ENCODE measurements at regions not wholly inside any gene's neighbourhood (a gene's known extent, or its start where the extent isn't known, plus 50 kb on each side); places are given as distances from the start of the nearest gene placed in this dataset.

DNA sequence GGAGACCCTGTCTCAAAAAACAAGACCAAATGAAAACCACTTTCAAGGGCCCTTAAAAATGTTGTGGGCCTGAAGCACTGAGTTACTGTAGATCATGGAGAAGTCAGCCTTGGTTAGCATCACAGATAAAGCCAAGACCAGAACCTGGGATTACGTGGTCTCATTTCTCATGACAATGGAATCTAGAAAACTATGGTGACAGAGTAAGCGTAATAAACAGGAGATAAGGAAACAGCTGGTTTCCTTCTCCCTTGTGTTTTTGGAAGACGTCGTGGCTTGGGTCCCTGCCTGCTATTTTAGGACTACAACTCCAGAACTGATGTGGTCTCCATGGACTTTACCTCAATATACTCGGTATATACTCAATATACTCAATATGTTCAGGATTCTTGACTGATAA lies 180.7 kb upstream of the ZFHX3 start:
- no peak overlapping the region for H3K56ac ChIP-seq (replicated peaks; ENCODE audit: insufficient read length, low read depth, low read length)
- H2AFZ ChIP-seq (ENCODE audit: low read length) = no peak overlapping the region
- no peak overlapping the region for H2BK15ac ChIP-seq (ENCODE audit: low read length)
- H3K79me1 ChIP-seq (ENCODE audit: low read depth, low read length) = no peaks in the 10 kb centered on the region
- ChIA-PET CTCF (ENCODE audit: partially characterized antibody) (interaction anchor here (0.6 kb wide), 1 partner anchor 303 kb away, joined by 6 read pairs; no protein-coding TSS in a partner anchor), POLR2A (ENCODE audit: partially characterized antibody) (no interaction called here)
- H2BK5ac ChIP-seq (ENCODE audit: low read depth, low read length) = no peak overlapping the region
- no peak overlapping the region for H3K4me3 ChIP-seq (ENCODE audit: extremely low read depth in 1 of 4, insufficient read depth in 2 of 4, low read depth in 3 of 4, low read length in 4 of 4)
- H2BK20ac ChIP-seq (ENCODE audit: low read length) = no peak overlapping the region
- H3K4me1 ChIP-seq (replicated peaks in 1 of 4; ENCODE audit: control insufficient read depth in 3 of 4, insufficient read depth in 4 of 4, low read length in 3 of 4) = 0 out of 7 replicates have a peak, but pooled peaks cover 0 to 2% (median 0%) of the 10 kb centered on the region in 4 experiments
- H3K18ac ChIP-seq (ENCODE audit: extremely low read depth, low read length) = no peak overlapping the region
- DNase-seq (ENCODE audit: low read depth in 1 of 2, low spot score in 2 of 2) (no peak), FAIRE-seq (no peak)
- H3K4ac ChIP-seq (replicated peaks; ENCODE audit: insufficient read length, low read depth, low read length) = no peak overlapping the region
- no peak overlapping the region for H3K14ac ChIP-seq (ENCODE audit: insufficient read length)
- H2AK5ac ChIP-seq (ENCODE audit: low read depth, low read length) = no peak overlapping the region
- 90% methylated on average over 5 of the region's 5 CpGs; no CpG with 5 or more reads in 1 of the 2 experiments for WGBS, 2 experiments (ENCODE audit: extremely low coverage in 1 of 2, insufficient coverage in 1 of 2, insufficient read length in 1 of 2, insufficient replicate concordance in 2 of 2, low coverage in 1 of 2, low lambda C conversion rate in 2 of 2, missing lambda C conversion rate in 1 of 2)
- H3K23ac ChIP-seq (ENCODE audit: insufficient read length) = no peak overlapping the region
- no peak overlapping the region for H4K8ac ChIP-seq (ENCODE audit: extremely low read depth, insufficient read depth, low read length)
- no peak overlapping the region for H2BK12ac ChIP-seq (ENCODE audit: low read depth, low read length)
- no peak overlapping the region for H4K91ac ChIP-seq (replicated peaks; ENCODE audit: insufficient read length, low read length)
- no peak overlapping the region for H3K9ac ChIP-seq (replicated peaks in 1 of 4; ENCODE audit: extremely low read depth in 1 of 4, low read depth in 3 of 4, low read length in 3 of 4)
- H3K27me3 ChIP-seq (replicated peaks in 1 of 4; ENCODE audit: control insufficient read depth in 3 of 4, extremely low read depth in 1 of 4, insufficient read depth in 3 of 4, low read length in 3 of 4) = no peaks in the 10 kb centered on the region
- H3K79me2 ChIP-seq (ENCODE audit: control insufficient read depth in 1 of 2, insufficient read depth in 2 of 2, low read length in 2 of 2) = no peaks in the 10 kb centered on the region
- no peaks in the 10 kb centered on the region; the same call in 1 of the 2 replicates for H3K23me2 ChIP-seq (ENCODE audit: low read depth, low read length)
- H4K20me1 ChIP-seq (replicated peaks in 1 of 2; ENCODE audit: control insufficient read depth in 1 of 2, insufficient read depth in 2 of 2, low read length in 2 of 2) = no peaks in the 10 kb centered on the region
- no peaks in the 10 kb centered on the region for H3K36me3 ChIP-seq (ENCODE audit: control insufficient read depth in 2 of 4, insufficient read depth in 4 of 4, low read length in 3 of 4)
- H3K9me3 ChIP-seq (ENCODE audit: insufficient read depth in 2 of 2, low read depth in 1 of 2, low read length in 1 of 2) = no peaks in the 10 kb centered on the region
- no peak overlapping the region for H3K27ac ChIP-seq (ENCODE audit: low read depth, low read length)
- no peak overlapping the region for H4K5ac ChIP-seq (ENCODE audit: insufficient read length, low read depth, low read length)
- H3K4me2 ChIP-seq (ENCODE audit: insufficient read depth in 1 of 2, low read depth in 2 of 2, low read length in 2 of 2) = no peak overlapping the region
- H2BK120ac ChIP-seq (replicated peaks; ENCODE audit: low read depth, low read length) = no peak overlapping the region
- TF ChIP-seq, protein P1, sequence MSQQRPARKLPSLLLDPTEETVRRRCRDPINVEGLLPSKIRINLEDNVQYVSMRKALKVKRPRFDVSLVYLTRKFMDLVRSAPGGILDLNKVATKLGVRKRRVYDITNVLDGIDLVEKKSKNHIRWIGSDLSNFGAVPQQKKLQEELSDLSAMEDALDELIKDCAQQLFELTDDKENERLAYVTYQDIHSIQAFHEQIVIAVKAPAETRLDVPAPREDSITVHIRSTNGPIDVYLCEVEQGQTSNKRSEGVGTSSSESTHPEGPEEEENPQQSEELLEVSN (IDR thresholded peaks at IDR 0.05) = no peak
- TF ChIP-seq BACH1 (IDR thresholded peaks at IDR 0.05; ENCODE audit: low read length) (no peak), SRF (IDR thresholded peaks at IDR 0.05; ENCODE audit: low read depth, low read length) (no peak), POLR2AphosphoS5 (IDR thresholded peaks at IDR 0.05; ENCODE audit: low read depth, low read length) (no peak), CEBPB (IDR thresholded peaks at IDR 0.05; ENCODE audit: low read depth, low read length) (no peak), SP4 (IDR thresholded peaks at IDR 0.05; ENCODE audit: low read length) (no peak)
- TF ChIP-seq, protein P2, sequence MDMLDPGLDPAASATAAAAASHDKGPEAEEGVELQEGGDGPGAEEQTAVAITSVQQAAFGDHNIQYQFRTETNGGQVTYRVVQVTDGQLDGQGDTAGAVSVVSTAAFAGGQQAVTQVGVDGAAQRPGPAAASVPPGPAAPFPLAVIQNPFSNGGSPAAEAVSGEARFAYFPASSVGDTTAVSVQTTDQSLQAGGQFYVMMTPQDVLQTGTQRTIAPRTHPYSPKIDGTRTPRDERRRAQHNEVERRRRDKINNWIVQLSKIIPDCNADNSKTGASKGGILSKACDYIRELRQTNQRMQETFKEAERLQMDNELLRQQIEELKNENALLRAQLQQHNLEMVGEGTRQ (IDR thresholded peaks at IDR 0.05; ENCODE audit: low read length) = no peak
- TF ChIP-seq, protein P3, sequence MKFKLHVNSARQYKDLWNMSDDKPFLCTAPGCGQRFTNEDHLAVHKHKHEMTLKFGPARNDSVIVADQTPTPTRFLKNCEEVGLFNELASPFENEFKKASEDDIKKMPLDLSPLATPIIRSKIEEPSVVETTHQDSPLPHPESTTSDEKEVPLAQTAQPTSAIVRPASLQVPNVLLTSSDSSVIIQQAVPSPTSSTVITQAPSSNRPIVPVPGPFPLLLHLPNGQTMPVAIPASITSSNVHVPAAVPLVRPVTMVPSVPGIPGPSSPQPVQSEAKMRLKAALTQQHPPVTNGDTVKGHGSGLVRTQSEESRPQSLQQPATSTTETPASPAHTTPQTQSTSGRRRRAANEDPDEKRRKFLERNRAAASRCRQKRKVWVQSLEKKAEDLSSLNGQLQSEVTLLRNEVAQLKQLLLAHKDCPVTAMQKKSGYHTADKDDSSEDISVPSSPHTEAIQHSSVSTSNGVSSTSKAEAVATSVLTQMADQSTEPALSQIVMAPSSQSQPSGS (IDR thresholded peaks at IDR 0.05; ENCODE audit: low read length) = no peak

All from H1 (cell line).